Adipocyte (in vitro differentiated cells): ENCODE measurements at regions not wholly inside any gene's neighbourhood (a gene's known extent, or its start where the extent isn't known, plus 50 kb on each side); places are given as distances from the start of the nearest gene placed in this dataset.

Experiments
- DNase-seq: peaks from one replicate; pipeline ENCODE4 v3.0.0-alpha.2; 2015; ENCODE audit warnings: low read depth
- H3K27me3 ChIP-seq: replicated peaks from 2 replicates; pipeline ENCODE4 v1.7.0; 2013; ENCODE audit warnings: mild to moderate bottlenecking, low read length, moderate library complexity; ENCODE audit not compliant: control insufficient read depth, insufficient read depth
- H3K36me3 ChIP-seq: 2 replicates; pipeline ENCODE4 v1.7.0; 2013; ENCODE audit warnings: low read length, mild to moderate bottlenecking, moderate library complexity; ENCODE audit not compliant: control insufficient read depth, insufficient read depth, severe bottlenecking
- H3K4me1 ChIP-seq: 2 replicates; pipeline ENCODE4 v1.7.0; 2013; ENCODE audit warnings: mild to moderate bottlenecking, low read length, moderate library complexity; ENCODE audit not compliant: control insufficient read depth, insufficient read depth
- H3K4me3 ChIP-seq: 2 replicates; pipeline ENCODE4 v1.7.0; 2013; ENCODE audit warnings: mild to moderate bottlenecking, low read length, moderate library complexity
- H3K9ac ChIP-seq: 2 replicates; pipeline ENCODE4 v1.7.0; 2013; ENCODE audit warnings: mild to moderate bottlenecking, low read length, moderate library complexity
- H3K9me3 ChIP-seq: 2 replicates; pipeline ENCODE4 v1.7.0; 2013; ENCODE audit warnings: mild to moderate bottlenecking, low read length, moderate library complexity; ENCODE audit not compliant: control insufficient read depth

GRCh38 chr1:97014426-97014825 is 292.8 kb downstream of the PTBP2 start:
- DNase-seq: no peak
- H3K9me3 ChIP-seq: no peaks in the 10 kb centered on the region

GRCh38 chr1:97017895-97018294 is 296.3 kb downstream of the PTBP2 start:
- Histone ChIP-seq H3K9me3 (no peaks in the 10 kb centered on the region), H3K36me3 (no peaks in the 10 kb centered on the region), H3K27me3 (no peaks in the 10 kb centered on the region), H3K9ac (no peak overlapping the region), H3K4me1 (peaks cover 20% of the 10 kb centered on the region), H3K4me3 (no peak overlapping the region)
- no peak for DNase-seq

More at GRCh38 chr1:97014426-97014825, 292.8 kb downstream of the PTBP2 start:
- Histone ChIP-seq H3K4me3 (peak overlapping the region; percentile 25), H3K9ac (peak overlapping the region; percentile 59), H3K36me3 (no peaks in the 10 kb centered on the region), H3K4me1 (peaks cover 21% of the 10 kb centered on the region), H3K27me3 (no peaks in the 10 kb centered on the region)
